Ramos (cell line): ENCODE measurements at regions not wholly inside any gene's neighbourhood (a gene's known extent, or its start where the extent isn't known, plus 50 kb on each side); places are given as distances from the start of the nearest gene placed in this dataset.

Experiments
- in situ Hi-C: fragments of 300-500 bp; cut with MboI; formaldehyde crosslinking; loops from one replicate; pipeline ENCODE4 v1.14.3; 2022; ENCODE audit warnings: low sequenced_read_pairs; ENCODE audit not compliant: unreplicated experiment

DNA sequence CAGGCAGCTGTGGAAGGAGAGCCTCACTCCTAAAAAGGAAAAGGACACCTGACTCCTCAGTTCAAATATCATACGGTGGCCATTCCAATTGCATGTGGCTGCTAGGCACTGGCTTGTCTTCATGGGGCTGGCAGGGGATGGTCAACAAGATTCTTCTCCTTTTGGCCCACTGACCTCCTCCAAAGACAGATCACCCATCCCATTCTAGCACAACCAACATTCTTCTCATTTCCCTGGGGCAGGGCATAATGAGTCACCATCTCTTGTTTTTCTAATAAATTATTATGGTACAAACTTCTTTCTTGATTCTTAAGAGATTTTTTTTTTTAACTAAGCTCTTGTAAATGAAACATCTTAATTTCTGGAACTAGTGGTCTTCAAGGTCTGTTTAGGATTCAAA lies 136.7 kb upstream of the NBEA start:
- in situ Hi-C loops: no loop called here

DNA sequence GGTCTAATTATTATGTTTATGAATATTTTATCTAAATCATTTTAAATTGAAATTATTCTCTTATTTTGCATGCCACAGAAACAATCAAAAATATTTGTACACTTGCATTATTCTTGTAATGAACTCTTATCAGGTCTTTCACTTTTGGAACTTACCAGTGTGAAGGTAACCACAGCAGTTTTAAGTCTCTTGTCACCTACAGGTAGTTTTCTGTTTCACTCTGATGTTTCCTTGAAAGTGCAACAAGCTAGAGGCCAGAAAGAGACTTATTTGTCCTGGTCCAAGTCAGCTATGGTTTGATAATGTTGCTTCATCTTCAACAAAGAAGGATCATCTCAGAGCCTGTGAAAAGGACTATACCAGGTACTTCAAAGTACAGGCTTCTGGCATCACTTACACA lies 133.4 kb upstream of the NBEA start:
- in situ Hi-C loops: no loop called here

DNA sequence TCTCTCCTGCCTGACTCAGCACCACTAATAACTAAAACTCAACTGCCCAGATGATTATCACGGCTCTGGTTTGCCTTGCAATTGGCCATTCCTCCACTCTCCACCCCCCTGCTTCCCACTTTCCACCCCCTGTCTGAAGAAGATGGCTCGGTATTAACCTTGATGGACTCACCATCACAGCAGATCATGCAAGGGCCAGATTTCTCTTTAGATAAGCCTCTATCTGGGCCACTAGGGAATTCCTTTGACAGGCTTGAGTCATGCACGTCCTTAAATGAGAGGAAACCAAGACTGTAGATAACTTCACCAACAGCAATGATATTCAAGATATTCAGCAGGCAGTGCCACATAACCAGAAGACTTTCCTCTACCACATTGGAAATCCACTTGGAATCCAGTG lies 131.1 kb upstream of the NBEA start:
- in situ Hi-C loops: no loop called here

DNA sequence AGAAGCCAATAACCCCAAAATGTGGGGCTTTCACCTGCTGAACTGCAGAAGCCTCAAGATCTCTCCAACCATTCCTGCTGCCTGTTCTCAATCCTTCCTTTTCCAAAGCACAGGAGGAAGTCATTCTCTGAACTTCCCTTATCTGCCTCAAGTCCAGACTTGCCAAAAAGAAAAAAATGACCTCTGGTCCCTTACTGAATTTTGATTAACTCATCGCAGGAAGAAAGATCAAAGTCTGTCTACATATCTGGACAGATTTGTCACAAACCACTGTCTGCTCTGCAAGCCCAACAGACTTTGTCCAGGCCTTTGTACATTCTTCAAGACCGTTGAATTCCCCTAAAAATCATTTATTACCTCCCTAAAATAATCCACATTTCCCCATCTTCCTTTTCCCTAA lies 126.5 kb upstream of the NBEA start:
- in situ Hi-C loops: no loop called here

DNA sequence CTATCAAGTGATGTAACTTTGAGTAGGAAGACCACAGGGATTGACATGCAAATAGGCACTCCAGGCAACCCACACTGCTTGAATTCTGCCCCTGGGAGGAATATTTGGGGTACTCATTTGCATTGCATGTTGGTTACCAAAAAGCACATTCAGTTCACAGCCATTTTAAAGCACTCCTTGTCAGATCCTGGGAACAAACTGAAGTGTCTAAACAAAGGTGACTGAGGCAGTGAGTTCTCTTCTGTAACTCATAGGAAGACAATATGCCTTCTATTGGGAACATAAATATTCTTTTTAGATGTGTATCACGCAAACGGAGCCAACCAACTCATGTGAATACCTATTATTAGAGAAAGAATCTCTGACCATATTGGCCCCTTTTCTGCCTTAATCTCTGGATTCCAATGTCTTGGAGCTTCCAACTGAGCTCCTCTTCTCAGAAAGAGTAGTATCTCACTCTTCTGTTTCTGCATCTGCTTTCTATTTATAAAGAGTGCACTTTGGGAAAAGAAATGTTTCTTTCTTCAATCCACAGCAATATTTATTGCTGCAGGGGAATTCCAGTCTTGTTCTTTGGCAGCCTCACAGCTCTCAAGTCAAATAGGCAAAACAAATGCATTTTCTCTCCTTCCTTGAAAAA lies 125.7 kb upstream of the NBEA start:
- in situ Hi-C loops: no loop called here

DNA sequence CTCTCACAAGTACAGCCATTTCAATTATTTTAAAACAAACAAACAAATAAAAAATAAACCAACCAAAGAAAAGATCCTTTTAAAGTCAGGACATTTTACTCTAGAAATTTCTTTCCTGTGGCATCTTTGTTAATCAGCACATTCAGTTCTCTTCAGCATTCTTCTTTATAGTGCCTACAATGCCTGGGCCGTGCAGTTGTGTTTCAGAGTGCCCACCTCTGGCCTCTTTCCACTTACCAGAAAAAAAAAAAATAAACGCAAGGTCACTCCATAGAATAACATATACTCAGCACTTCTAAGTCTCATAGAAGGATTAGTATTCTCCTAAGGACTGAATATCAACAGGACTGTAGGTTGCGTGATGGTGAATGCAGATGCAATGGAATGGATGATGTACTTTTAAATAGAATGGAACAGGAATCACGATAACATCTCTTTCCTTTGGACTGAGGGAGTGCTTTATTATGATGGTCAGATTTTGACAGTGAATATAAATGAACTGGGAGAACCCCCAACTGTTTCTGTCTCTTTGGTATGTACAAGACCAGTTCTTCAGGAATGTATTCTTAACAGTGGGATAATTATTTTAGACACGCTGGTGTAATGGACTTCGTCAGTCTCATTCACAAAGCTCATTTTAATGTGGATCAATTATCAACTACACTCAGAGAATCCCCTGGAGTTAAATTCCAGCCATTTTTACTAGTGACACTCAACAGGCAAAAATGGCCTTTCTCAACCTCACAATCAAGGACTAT lies 125.0 kb upstream of the NBEA start:
- in situ Hi-C loops: no loop called here

DNA sequence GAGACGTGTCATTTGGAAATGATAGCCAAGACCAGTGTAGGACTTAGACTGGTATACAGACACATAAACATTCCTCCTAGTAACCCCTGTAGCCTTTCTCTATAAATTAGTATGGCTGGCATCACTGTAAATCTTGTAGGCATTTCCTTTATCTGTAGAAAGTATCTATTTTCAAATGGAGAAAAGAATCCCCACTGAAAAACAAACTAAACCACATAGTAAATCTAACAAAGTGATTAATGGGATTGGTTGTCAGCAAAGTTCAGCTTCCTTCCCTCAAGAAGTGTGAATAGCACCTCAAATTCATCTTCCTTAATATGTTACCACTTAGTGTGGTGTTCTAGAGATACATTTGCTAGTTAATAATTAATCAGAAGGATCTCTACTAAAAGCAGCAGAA lies 119.4 kb upstream of the NBEA start:
- in situ Hi-C loops: no loop called here

DNA sequence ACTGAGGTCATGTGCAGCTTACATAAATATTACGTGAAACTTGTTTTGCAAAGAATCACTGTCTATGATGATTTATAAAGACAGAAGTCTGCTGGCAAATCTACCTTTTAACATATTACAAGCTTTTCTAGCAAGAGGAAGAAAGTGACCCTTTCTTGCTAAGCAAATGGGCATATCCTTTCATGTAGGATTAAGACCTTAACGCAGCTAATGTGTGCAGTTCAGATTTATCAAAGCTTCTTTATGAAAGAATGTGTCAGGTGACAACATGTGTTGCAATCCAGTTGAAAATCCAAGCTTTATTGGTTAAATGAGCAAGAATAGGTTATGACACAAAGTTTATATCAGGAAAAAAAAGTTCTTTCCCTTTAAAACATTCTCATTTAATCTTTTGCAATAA lies 115.6 kb upstream of the NBEA start:
- in situ Hi-C loops: no loop called here

DNA sequence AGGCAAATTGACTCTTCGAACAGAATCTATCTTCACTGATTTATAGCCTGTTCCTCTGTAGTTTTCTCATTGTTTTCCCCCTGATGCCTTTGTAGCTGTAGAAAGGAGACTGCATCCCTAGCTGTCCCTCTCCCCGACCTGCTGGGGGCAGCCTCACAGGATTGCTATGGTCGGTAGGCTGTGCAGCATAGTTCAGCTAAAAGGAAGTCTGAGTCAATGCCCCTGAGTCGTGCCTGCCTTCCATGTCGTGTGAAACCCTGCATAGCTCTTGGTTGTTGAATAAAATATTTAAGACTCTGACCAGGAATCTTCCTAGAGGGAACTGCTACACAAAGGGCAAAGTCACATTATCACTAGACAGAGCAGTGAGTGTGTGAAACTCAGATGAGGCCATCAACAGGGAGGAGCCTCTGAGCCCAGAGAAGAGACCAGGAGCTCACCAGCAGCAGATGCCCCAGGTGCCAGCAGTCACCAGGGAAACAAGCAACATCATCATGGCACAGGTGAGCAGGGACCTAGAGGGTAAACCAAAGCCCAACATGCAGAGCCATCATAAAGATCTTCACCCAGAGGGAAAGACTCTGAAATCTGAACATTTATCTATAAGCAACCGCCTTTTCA lies 108.4 kb upstream of the NBEA start:
- in situ Hi-C loops: no loop called here

DNA sequence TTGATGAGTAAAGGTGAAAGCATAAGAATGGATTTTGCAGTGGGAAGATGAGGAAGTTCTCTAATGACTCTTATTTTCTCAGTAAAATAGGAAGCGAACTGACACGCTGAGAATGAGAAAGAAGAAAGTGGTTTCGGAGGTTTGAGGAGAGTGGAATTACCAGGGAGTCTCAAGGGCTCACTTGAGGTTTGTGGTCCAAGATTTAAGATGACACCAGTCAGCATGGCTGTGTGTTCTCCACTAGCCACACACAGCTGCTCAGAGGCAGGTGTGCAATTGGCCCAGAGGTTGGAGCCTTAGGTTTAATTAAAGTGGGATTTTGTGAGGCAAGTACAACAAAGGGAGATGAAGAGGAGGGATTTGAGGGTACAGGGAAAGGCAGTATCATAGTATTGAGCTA lies 99.6 kb upstream of the NBEA start:
- in situ Hi-C loops: no loop called here

DNA sequence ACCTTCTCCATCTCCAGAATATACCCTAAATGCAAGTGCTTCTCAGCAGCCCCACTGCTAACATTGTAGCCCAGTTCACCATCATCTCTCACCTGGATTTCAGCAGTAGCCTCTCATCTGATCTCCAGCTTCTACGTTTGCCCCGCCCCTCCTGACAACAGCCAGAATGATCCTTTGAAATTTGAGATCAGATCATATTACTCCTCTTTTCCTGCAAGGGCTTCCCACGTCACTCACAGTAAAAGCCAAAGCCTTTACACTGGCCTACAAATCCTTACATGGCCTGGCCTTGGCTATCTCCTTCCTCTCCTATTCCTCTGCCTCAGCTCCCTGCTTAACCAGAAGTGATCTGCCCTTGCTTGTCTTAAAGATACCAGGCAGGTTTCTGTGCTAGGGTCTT lies 94.3 kb upstream of the NBEA start:
- in situ Hi-C loops: no loop called here

DNA sequence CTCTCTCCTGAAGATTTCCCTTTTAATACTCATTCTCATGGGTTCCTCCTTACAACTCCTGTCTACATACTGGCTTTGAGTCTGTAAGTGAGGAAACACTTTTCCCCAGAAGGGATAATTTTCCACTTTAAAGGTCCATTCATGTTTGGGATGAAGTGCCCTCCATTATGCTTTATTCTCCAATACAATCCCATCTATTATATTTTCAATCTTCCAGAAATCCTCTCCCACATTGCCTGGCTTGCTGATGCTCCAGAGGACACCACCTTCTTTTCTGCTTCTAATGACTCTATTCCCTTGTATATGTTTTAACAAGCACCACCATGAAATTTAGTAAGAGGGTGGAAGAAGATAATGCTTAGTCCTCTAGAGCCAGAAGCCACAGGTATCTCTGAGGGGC lies 92.7 kb upstream of the NBEA start:
- in situ Hi-C loops: no loop called here

DNA sequence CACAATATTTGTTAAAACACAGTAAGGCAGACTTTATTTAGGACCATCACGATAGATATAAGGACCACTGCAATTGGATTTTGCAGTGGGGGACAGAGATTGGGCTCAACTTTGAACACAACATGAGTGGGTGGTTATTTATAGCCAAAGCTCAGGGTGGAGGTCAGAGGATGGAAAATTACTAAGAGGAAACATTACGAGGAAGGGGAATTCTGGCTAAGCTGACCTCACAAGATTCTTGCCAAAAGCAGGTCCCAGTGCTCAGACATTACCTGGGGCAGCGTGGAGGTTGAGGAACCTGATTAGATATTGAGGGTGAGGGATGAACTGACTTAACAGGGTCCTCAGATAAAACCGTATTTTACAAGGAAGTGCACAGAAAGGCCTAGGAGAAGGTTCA lies 88.9 kb upstream of the NBEA start:
- in situ Hi-C loops: no loop called here

DNA sequence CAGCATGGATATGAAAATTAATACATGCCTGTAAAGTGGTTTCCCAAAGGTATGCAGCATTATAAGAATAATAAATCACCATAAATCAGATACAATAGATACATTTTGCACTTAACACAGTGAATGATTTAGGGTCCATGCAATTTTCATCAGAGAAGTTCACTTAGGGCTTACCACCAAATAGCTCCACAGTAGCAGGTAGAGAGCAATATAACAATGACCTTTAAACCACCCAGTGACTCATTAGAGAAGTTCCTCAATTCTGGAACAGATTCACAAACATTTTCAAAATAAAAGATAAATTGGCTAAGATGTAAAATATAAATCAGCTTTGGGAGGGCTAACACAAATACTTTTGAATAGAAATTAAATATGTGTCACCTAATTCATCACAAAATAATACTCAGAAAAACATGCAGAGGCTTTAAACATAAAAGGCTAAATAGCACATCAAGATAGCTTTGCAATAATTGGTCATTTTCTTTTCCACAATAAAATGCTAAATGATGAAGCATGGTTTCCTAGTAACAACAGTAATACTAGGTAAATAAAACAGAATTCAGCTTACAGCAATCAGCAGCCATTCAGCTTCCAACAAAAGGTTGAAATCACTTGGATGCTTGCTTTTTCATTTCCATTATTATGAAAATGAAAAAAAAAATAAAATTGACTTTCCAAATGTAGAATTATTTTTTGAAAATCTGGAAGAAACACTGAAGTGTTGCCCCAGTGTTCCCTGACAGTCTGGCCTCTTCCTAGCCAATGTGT lies 84.3 kb upstream of the NBEA start:
- in situ Hi-C loops: no loop called here

DNA sequence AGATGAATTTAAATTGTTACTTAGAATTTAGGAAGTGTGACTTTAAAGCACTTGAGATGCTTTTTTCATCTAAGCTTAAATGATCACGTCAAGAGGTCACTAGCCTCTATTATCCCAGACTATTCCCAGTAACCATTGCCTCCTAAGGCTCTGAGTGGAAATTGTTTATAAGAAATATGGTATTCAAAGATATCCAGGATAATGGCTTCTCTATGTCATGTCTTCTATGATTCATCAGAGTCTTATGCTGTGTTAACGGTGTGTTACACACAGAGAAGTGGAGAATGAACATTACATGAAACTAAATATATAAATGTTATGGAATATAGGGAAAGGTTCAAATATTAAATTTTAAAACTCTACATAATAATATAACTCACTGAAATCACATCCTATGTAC lies 79.8 kb upstream of the NBEA start:
- in situ Hi-C loops: no loop called here

DNA sequence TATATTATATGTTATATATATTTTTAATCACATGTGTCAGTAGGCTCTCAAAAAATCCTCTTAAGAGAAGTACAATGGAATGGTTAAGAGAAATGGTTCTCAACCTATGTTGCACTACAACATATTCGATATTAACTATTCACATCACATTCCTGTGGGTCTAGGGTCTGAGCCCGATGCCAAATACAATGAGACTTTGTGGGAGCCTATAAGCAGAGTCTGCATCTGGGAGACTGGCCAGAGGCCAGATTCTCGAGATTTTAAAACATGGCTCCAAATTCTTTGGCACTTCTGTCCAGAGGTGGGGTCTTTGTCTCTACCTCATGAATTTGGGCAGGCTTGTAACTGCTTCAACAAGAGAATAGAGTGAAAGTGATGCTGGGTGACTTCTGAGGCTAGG lies 79.4 kb upstream of the NBEA start:
- in situ Hi-C loops: no loop called here

DNA sequence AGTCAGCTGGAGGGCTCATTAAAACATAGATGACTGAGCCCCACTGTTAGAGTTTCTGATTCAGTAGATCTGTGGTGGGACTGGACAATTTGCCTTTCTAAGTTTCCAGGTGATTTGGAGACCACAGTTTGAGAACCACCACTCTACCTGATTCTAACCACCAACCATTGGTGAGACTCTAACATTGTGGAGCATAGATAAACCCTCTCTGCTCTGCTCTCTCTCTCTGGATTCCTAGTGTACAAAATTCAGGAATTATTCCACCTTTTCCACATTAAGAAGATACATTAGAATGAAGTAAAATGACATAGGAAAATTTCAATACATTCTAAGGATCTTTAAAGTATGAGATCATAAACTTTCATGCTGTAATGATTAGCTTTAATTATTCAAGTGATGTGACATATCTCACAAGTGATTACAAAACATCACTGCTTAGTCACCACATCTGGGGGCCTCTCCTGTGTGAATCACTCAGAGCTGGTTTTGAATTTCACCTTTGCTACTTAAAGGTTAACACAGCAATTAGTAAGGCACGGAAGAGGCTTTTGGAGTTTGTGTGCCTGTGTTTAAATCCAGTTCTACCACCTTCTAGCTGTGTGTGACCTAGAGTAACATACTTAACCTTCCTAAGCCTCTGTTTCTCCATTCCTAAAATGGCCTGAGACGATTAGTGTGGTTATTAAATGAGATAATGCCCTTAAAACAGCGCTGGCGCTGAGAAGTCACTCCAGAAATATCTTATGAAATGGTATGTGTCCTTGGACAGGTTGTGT lies 78.5 kb upstream of the NBEA start:
- in situ Hi-C loops: no loop called here

DNA sequence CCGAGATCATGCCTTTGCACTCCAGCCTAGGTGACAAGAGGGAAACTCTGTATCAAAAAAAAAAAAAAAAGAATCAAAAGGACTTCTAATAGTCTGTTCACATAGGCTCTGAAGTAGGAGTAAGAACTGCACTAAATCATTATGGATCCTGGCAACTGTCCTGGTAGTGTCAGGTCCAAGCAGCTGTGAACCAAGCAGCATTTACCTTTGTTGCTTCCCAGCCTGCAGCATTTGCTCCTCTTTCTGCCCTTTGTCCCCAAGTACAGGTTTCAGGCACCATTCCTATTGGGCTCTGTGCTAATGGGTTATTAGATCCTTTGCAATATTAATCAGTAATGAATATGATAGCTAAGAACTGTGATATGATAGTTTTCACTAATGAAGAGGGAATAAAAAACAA lies 77.4 kb upstream of the NBEA start:
- in situ Hi-C loops: no loop called here

DNA sequence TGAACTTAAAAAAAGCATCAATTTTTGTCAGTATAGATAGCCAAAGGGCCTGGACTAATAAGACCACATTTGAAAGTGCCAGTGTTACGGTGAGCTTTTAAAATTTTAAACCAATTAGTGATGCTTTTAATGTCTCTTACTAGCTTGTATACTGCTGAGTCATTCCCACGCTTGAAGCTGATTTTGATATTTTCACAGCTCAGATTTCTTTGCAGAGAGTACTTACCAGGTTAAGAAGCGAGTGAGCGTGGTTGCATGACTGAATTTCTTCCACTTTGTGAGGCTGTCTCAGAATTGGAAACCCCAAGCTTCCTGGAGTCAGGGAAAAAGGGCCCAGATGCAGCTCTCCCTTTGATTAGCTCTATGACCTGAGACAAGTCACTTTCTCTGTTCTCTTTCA lies 74.5 kb upstream of the NBEA start:
- in situ Hi-C loops: no loop called here

DNA sequence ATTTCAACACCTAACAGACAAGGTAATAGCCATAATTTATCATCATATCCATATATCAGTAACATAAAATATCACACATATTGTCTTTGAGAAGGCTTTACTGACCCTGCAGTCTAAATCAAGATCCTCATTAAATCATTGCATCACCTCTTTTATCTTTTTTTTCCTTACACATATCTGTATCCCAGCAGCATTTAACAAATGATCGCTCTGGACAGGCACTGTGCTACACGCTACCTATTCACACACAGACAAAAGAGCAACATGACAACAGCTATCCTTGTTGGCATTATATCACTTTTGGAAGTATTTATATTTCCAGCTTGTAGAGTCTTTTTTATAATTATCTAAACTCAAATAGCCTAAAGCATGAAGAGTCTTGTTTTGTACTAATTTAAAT lies 73.3 kb upstream of the NBEA start:
- in situ Hi-C loops: no loop called here
